HL-60/S4 treated with retinoic acid at 250 ng/mL for 4 days and 3 days (cell line): ENCODE measurements at regions not wholly inside any gene's neighbourhood (a gene's known extent, or its start where the extent isn't known, plus 50 kb on each side); places are given as distances from the start of the nearest gene placed in this dataset.
"Not testable (repeated sequence)": the region's sequence is repeated elsewhere in the genome, so short reads cannot be mapped to it uniquely, and the experiment has no call there.

Source experiments
- in situ Hi-C: fragments of 300-500 bp; cut with MboI; formaldehyde crosslinking; loops from 2 replicates; pipeline ENCODE4 v1.7.0; 2022; ENCODE audit warnings: low sequenced_read_pairs

- in situ Hi-C loops, result no loop called here
Measured at GRCh38 chr9:75718677-75719076, 171.8 kb upstream of the PCSK5 start.

DNA sequence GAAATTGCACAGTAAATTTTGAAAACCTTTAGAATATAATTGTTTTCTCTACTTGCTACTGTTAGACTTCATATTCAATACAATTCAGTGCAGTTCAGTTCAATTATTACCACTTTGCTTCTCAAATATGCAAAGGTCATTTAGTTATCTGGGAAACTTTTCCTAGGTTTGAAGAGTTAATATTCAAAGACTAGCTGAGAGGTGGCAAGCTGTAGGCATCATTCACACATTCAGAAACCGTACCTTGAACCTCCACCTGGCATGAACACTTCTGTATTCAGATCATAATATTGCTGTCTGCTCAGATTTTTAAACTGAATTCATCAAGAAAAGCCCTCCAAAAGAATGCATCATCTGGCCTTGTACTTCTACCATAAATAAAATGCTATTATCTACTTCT, 162.1 kb upstream of the PCSK5 start:
- in situ Hi-C loops, result no loop called here

DNA sequence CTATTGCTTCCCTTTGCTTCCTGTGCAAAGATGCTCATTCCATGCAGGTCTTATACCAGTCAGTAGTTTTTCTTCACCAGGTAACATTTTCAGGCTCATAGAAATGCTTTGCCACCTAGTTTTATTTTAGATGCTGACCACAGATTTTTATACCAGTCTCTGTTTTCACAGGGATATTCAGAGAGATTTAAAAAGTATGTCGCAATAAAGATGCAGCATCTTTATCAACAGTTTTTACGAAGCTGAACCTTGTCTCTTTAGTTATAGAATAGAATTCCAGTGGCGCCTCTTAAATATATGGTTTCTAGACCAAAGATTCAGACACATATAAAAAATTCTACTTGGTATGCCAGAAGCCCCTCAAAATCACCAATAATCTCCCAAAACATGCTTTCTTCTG, 155.7 kb upstream of the PCSK5 start:
- in situ Hi-C loops, result no loop called here

DNA sequence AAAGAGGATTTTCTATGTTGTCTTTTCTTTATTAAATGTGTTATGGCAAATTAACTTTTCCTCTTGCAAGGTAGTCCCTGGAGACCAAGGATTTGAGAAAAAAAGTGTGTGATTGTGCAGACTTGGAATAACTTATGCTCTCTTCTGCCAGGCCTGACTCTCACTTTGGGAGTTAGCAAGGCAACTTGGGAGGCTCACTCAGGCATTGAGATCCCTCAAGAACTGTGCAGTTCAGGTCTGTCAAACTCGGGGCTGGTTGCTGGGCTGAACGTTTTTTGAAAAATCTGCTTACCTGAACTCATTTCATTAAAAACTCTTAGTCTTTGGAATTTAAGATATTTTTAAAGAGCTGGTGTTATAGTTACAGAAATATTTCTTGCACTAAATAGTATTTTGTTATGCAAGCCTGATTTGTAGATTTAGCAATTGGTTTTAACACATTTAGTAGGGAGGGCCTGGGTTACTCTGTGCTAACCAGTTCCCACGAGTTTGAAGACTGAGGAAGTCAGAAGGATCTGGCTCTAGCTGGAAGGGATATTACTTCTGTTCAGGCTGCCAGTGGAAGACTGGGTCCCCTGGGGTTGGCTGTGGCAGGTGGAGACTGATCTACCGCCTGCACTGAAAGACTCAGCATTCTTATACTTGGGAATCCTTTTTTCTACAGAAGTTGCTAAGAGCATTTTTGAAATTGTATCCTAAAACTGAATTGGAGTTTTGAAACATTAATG, 150.4 kb upstream of the PCSK5 start:
- in situ Hi-C loops, result no loop called here

GRCh38 chr9:75743855-75744254, 146.6 kb upstream of the PCSK5 start:
- in situ Hi-C loops, result no loop called here

DNA sequence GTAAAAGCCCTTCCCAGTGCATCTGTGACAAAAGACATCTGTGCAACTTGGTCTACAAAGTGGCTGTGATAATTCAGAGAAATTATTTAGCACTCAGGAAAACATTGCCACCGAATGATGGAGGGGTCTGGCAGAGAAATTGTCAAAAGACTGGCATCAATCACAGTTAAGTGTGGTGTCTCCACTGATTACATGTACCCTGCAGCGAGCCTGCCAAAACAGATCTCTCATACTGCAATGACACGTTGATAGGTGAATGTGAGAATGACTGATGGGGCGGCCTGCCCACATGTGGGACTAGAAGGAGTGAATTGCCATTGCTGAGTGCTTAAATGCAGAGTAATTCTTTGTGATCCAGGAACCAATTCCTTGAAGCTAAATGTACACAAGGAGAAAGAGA, 136.4 kb upstream of the PCSK5 start:
- in situ Hi-C loops, result no loop called here

GRCh38 chr9:75775166-75775565, 115.3 kb upstream of the PCSK5 start:
- in situ Hi-C loops, result no loop called here

GRCh38 chr9:75775966-75776691, 114.3 kb upstream of the PCSK5 start:
- in situ Hi-C loops, result no loop called here

DNA sequence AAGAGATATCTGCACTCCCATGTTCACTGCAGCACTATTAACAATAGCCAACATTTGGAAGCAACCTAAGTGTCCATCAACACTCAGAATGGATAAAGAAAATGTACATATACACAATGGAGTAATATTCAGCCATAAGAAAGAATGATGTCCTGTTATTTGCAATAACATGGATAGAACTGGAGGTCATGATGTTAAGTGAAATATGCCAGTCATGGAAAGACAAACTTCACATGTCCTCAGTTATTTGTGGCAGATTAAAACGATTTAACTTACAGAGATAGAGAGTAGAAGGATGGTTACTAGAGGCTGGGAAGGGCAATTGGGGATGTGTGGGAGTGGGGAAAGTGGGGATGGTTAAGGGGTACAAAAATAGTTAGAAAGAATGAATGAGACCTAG, 110.3 kb upstream of the PCSK5 start:
- in situ Hi-C loops, result no loop called here

DNA sequence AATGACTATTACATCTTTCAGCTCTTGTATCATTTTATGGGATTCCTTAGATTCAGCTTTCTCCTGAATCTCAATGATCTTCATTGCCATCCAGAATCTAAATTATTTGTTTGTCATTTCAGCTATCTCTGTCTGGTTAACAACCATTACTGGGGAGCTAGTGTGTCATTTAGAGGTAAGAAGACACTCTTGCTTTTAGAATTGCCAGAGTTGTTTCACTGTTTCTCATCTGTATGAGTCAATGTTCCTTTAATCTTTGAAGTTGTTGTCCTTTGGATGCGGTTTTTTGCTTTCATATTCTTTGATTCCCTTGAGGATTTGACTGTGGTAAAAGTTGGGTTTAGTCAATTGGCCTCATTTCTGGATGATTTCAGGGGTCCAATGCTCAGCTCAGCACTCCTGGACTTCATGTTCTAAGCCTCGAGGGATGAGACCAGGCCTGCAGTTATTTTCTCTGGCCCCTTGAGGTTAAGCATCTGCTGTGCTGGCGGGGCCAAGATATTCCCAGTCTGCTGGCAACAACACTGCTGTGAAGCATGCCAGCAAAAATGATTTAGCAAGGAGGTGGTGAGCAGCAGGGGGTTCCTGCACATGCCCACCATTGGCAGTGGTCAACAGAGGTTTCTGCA, 102.4 kb upstream of the PCSK5 start:
- in situ Hi-C loops, result no loop called here

GRCh38 chr9:75797085-75797580, 93.3 kb upstream of the PCSK5 start:
- in situ Hi-C loops, result no loop called here

DNA sequence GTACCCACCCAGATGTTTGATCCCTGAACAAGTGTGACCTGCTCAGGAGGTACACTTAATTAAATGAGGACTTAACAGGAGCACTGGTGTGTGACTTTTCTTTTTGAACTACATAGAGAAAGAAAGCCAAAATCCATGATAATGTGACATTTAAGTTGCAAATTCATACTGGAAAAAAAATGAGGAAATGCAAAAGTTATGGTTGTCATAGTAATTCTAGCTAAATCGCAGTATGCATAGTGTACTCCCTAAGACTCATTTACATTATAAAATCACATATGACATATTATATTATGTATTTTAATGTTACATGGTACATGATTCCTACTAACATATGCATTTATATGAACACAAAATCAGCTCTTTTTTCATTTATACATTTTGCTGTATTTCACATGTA, 92.0 kb upstream of the PCSK5 start:
- in situ Hi-C loops, result no loop called here

DNA sequence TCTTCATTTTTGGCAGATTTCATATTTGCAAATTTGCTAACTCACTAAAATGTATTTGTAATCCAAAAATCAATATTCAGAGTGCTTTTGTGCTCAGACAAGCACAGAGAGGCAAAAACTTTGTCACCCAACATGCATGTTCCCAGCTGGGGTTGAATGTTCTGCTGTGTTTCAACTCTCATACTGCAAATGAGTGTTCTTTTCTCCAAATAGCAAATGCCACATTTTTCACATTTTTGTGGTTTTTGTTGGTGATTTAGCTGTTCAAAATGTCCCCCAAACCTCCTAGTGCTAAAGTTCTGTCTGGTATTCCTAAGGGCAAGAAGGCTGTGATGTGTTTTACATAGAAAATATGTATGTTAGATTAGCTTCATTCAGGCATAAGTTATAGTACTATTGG, 87.3 kb upstream of the PCSK5 start:
- in situ Hi-C loops, result no loop called here

DNA sequence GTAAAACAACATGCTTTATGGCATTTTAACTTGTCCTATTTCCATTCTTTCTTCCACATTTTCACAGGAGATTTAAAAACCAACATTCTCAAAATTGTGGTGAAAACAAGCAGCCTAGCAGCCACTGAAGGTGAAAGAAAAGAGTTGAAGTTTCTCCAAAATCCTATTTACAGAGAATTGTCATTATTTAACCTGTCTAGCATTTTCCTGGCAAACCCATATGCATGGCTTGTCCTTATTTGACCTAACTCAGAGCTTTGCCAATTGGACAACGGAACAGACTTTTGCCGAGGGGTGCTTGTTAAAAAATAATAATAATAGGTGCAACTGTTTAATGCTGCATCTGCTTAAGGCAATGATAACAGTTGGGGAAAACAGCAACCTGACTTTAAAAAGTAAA, 80.4 kb upstream of the PCSK5 start:
- in situ Hi-C loops, result no loop called here

DNA sequence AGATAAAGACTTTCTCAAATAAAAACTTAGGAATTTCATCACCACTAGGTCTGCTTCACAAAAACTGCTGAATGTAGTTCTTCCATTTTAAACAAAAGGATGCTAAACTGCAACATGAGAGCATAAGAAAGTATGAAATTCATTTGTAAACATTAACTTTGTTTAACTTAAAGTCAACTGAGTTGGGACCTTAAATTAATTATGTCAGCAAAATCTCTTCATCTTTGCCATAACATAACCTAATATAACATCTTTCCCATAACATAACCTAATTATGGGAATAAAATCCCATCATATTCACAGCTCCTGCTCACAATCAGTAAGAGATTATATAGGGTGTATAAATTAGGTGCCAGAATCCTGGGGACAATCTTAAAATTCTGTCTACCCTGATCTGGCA, 78.8 kb upstream of the PCSK5 start:
- in situ Hi-C loops, result no loop called here

DNA sequence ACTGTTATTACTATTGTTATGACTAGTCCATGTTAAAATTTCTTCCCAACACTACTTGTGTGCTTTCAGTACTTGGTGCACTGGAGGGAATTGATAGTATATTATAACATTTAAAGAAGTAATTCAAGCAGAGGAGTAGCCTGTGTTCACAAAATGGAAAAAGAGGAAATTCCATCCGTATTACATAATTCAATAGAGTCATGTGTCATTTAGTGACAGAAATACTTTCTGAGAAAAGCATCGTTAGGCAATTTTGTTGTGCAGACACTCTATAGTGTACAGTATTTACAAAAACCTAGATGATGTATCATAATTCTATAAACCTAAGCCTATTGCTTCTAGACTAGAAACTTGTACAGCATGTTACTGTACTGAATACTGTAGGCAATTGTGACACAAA, 78.3 kb upstream of the PCSK5 start:
- in situ Hi-C loops, result no loop called here

GRCh38 chr9:75814667-75815066, 75.8 kb upstream of the PCSK5 start:
- in situ Hi-C loops, result no loop called here

GRCh38 chr9:75820471-75821115, 69.9 kb upstream of the PCSK5 start:
- in situ Hi-C loops, result not testable (repeated sequence)

- in situ Hi-C loops, result no loop called here
Measured at GRCh38 chr9:75823151-75823550, 67.3 kb upstream of the PCSK5 start.

GRCh38 chr9:75824816-75825568, 65.5 kb upstream of the PCSK5 start:
- in situ Hi-C loops, result no loop called here

GRCh38 chr9:75826314-75826713, 64.2 kb upstream of the PCSK5 start:
- in situ Hi-C loops, result no loop called here
